ENCODE measurements at regions not wholly inside any gene's neighbourhood (a gene's known extent, or its start where the extent isn't known, plus 50 kb on each side); places are given as distances from the start of the nearest gene placed in this dataset.

DNA sequence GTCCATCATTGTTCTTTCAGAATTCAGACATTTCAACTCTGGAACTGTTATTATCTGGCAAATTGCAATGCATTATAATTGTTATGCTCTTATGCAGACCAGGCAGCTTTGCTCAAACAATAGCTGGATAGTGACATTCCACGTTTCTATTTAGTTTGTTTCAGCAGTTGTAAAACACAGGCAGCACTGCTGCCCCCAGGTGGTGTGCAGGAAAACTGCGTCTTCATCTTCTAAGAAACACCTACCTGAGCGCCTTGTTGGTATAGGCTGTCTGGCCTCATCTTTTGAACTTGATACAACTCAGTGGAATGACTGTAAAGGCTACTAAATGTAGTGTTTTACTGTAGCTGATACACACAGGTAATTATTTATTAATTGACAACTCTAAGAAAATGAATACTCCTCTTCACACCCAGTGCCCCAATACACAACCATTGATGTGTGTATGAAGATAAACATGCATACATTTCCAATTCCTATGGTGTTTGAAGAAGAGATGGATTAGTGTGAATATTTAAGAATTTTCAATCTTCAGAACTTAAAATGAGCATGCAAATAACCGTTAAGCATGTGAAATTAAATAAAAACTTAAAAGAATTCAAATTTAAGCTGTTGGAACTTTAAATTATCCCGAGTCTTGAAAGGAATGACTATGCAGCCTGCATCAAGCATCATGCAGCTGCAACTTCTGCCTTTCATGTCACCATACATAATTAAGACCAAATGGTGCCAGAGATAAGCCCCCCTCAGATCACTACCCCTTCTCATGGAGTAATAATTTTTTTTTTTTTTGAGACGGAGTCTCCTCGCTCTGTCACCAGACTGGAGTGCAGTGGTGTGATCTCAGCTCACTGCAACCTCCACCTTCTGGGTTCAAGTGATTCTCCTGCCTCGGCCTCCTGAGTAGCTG is 85.6 kb downstream of the CD8B2 start:
- H3K4me3 ChIP-seq (ENCODE audit: extremely low read depth, insufficient read depth, low read length, poor library complexity, severe bottlenecking) = no peak overlapping the region
- no peak overlapping the region for H3K27ac ChIP-seq (ENCODE audit: low read depth, low read length, severe bottlenecking)
- H3K4me1 ChIP-seq (ENCODE audit: control insufficient read depth, insufficient read depth, low read length, poor library complexity, severe bottlenecking) = peaks cover 9% of the 10 kb centered on the region
- H3K9me3 ChIP-seq (ENCODE audit: control insufficient read depth, low read length) = no peaks in the 10 kb centered on the region
- WGBS, 2 experiments (ENCODE audit: insufficient coverage in 2 of 2) = 64 to 76% methylated on average over 4 of the region's 8 CpGs
- H3K36me3 ChIP-seq (ENCODE audit: control insufficient read depth, insufficient read depth, low read length) = no peaks in the 10 kb centered on the region

DNA sequence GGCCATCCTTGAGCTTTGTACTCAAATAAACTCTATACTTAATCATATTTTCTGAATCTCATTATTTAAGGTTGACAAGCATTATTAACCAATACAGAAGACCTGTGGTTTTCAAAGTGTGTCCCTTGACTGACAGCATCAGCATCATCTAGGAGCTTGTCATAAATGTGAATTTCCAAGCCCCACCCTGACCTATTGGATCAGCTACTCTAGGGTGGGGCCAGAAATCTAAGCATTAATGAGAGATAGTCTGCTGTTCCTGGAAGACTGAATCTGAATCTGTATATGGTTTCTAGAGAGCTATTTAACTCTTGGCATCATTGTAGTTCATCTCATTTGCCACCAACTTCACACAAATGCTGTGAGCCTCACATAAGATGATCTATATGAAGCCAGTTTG is 86.6 kb downstream of the CD8B2 start:
- H3K4me3 ChIP-seq (ENCODE audit: extremely low read depth, insufficient read depth, low read length, poor library complexity, severe bottlenecking) = no peak overlapping the region
- H3K9me3 ChIP-seq (ENCODE audit: control insufficient read depth, low read length) = no peaks in the 10 kb centered on the region
- no peaks in the 10 kb centered on the region for H3K36me3 ChIP-seq (ENCODE audit: control insufficient read depth, insufficient read depth, low read length)
- H3K4me1 ChIP-seq (ENCODE audit: control insufficient read depth, insufficient read depth, low read length, poor library complexity, severe bottlenecking) = peaks cover 9% of the 10 kb centered on the region
- H3K27ac ChIP-seq (ENCODE audit: low read depth, low read length, severe bottlenecking) = no peak overlapping the region

GRCh38 chr2:106575955-106576354 is 88.8 kb downstream of the CD8B2 start:
- peaks cover 9% of the 10 kb centered on the region for H3K4me1 ChIP-seq (ENCODE audit: control insufficient read depth, insufficient read depth, low read length, poor library complexity, severe bottlenecking)

DNA sequence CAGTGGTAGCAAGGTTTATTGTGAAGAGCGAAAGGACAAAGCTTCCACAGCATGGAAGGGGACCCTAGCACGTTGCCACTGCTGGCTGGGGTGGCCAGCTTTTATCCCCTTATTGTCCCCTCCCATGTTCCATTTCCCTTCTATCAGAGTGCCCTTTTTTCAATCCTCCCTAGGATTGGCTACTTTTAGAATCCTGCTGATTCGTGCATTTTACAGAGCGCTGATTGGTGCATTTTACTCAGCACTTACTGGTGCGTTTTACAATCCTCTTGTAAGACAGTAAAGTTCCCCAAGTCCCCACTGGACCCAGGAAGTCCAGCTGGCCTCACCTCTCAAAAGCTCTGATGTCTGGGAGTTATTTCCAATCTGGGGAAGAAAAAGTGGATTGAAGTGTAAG is 90.1 kb downstream of the CD8B2 start:
- Histone ChIP-seq H3K9me3 (ENCODE audit: control insufficient read depth, low read length) (no peaks in the 10 kb centered on the region), H3K4me1 (ENCODE audit: control insufficient read depth, insufficient read depth, low read length, poor library complexity, severe bottlenecking) (peaks cover 14% of the 10 kb centered on the region), H3K4me3 (ENCODE audit: extremely low read depth, insufficient read depth, low read length, poor library complexity, severe bottlenecking) (no peak overlapping the region), H3K36me3 (ENCODE audit: control insufficient read depth, insufficient read depth, low read length) (no peaks in the 10 kb centered on the region), H3K27ac (ENCODE audit: low read depth, low read length, severe bottlenecking) (no peak overlapping the region)
- WGBS, 2 experiments (ENCODE audit: insufficient coverage in 2 of 2) = 98% methylated on average over 5 of the region's 5 CpGs

More at GRCh38 chr2:106575955-106576354, 88.8 kb downstream of the CD8B2 start:
- Histone ChIP-seq H3K36me3 (ENCODE audit: control insufficient read depth, insufficient read depth, low read length) (no peaks in the 10 kb centered on the region), H3K9me3 (ENCODE audit: control insufficient read depth, low read length) (no peaks in the 10 kb centered on the region), H3K4me3 (ENCODE audit: extremely low read depth, insufficient read depth, low read length, poor library complexity, severe bottlenecking) (no peak overlapping the region), H3K27ac (ENCODE audit: low read depth, low read length, severe bottlenecking) (peak overlapping the region; percentile 50)
- WGBS, 2 experiments (ENCODE audit: insufficient coverage in 2 of 2) = 17 to 22% methylated on average over 5 to 6 of the region's 6 CpGs

- Histone ChIP-seq H3K9me3 (ENCODE audit: control insufficient read depth, low read length) (no peaks in the 10 kb centered on the region), H3K36me3 (ENCODE audit: control insufficient read depth, insufficient read depth, low read length) (no peaks in the 10 kb centered on the region), H3K27ac (ENCODE audit: low read depth, low read length, severe bottlenecking) (no peak overlapping the region), H3K4me3 (ENCODE audit: extremely low read depth, insufficient read depth, low read length, poor library complexity, severe bottlenecking) (no peak overlapping the region), H3K4me1 (ENCODE audit: control insufficient read depth, insufficient read depth, low read length, poor library complexity, severe bottlenecking) (peaks cover 14% of the 10 kb centered on the region)
- WGBS, 2 experiments (ENCODE audit: insufficient coverage in 2 of 2) = 79 to 82% methylated on average over 8 to 9 of the region's 9 CpGs
Measured at GRCh38 chr2:106579750-106580197, 92.6 kb downstream of the CD8B2 start.

GRCh38 chr2:106580241-106580640 is 93.1 kb downstream of the CD8B2 start:
- H3K27ac ChIP-seq (ENCODE audit: low read depth, low read length, severe bottlenecking) = no peak overlapping the region
- WGBS, 2 experiments (ENCODE audit: insufficient coverage in 2 of 2) = 87 to 95% methylated on average over 3 to 5 of the region's 5 CpGs
- peaks cover 14% of the 10 kb centered on the region for H3K4me1 ChIP-seq (ENCODE audit: control insufficient read depth, insufficient read depth, low read length, poor library complexity, severe bottlenecking)
- H3K36me3 ChIP-seq (ENCODE audit: control insufficient read depth, insufficient read depth, low read length) = no peaks in the 10 kb centered on the region
- no peaks in the 10 kb centered on the region for H3K9me3 ChIP-seq (ENCODE audit: control insufficient read depth, low read length)
- H3K4me3 ChIP-seq (ENCODE audit: extremely low read depth, insufficient read depth, low read length, poor library complexity, severe bottlenecking) = no peak overlapping the region

DNA sequence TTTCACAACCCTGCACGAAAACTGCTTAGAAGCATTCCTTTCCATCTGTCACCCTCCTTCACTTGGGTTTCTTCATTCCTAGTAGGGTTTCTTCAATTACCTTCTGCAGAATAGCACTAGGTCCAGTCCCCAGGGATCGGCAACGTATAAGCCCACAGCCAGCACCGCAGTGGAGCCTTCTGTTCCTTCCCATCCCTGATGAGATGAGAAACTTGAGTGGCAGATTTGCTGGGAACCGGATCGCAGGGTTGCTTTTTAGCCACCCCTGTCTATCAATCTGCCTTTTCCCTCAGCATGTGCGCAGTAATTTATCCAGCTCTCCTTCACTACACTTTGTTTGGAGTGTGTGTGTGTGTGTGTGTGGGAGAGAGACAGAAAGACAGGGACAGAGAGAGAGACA is 94.2 kb downstream of the CD8B2 start:
- H3K27ac ChIP-seq (ENCODE audit: low read depth, low read length, severe bottlenecking) = no peak overlapping the region
- H3K9me3 ChIP-seq (ENCODE audit: control insufficient read depth, low read length) = no peaks in the 10 kb centered on the region
- peaks cover 6% of the 10 kb centered on the region for H3K4me1 ChIP-seq (ENCODE audit: control insufficient read depth, insufficient read depth, low read length, poor library complexity, severe bottlenecking)
- H3K36me3 ChIP-seq (ENCODE audit: control insufficient read depth, insufficient read depth, low read length) = no peaks in the 10 kb centered on the region
- no peak overlapping the region for H3K4me3 ChIP-seq (ENCODE audit: extremely low read depth, insufficient read depth, low read length, poor library complexity, severe bottlenecking)
- WGBS, 2 experiments (ENCODE audit: insufficient coverage in 2 of 2) = 81 to 95% methylated on average over 3 to 4 of the region's 7 CpGs

GRCh38 chr2:106581755-106582147 is 94.6 kb downstream of the CD8B2 start:
- no peak overlapping the region for H3K4me3 ChIP-seq (ENCODE audit: extremely low read depth, insufficient read depth, low read length, poor library complexity, severe bottlenecking)
- no CpG with 5 or more reads among the region's 3 CpGs for WGBS, 2 experiments (ENCODE audit: insufficient coverage in 2 of 2)
- H3K36me3 ChIP-seq (ENCODE audit: control insufficient read depth, insufficient read depth, low read length) = no peaks in the 10 kb centered on the region
- H3K4me1 ChIP-seq (ENCODE audit: control insufficient read depth, insufficient read depth, low read length, poor library complexity, severe bottlenecking) = peaks cover 5% of the 10 kb centered on the region
- H3K27ac ChIP-seq (ENCODE audit: low read depth, low read length, severe bottlenecking) = no peak overlapping the region
- no peaks in the 10 kb centered on the region for H3K9me3 ChIP-seq (ENCODE audit: control insufficient read depth, low read length)

DNA sequence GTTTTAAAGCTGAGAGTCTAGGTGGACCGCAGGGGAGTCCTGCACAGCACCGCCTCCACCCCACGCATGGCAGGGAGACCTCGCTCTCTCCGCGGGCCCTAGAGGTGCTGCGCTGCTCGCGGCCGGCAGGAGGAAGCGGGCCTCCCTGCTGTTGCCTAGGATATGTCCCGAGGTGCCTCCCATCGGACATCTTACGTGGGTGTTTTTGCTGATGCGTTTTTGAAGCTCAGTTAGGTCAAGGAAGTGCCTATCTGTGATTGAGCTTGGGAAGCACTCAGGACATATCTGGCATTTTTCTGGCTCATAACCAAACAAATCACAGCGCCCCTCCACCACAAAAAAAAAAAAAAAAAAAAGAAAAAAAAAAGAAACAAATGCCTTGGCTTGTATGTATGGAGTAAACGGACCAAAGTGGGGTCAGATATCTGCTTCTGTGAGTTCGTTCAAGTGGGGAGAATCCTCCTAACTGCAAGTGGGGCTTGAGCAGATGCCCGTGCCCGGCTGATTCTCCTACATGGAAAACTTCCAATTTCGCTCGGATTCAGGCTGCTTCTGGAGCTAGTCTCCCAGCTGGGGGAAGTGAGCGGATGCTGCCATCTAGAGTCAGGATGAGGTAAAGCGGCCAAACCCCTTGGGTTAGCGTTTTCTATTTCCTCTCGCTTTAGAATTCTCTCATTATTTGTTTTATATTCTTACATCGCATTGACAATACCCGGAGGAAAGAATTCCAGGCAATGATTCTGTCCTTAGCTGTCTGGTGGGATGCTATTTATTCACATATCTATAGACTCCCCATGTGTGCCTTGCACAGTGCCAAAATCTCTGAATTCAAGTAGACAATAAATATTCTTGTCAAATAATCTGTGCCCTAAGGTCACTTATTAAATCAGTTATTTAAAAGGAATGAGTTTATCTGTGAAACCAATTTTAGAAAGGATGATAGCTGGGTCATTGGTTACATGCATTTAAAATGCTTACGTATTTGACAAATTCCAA is 95.3 kb downstream of the CD8B2 start:
- H3K9me3 ChIP-seq (ENCODE audit: control insufficient read depth, low read length) = no peaks in the 10 kb centered on the region
- WGBS, 2 experiments (ENCODE audit: insufficient coverage in 2 of 2) = 10 to 11% methylated on average over 18 to 24 of the region's 29 CpGs
- peaks cover 5% of the 10 kb centered on the region for H3K4me1 ChIP-seq (ENCODE audit: control insufficient read depth, insufficient read depth, low read length, poor library complexity, severe bottlenecking)
- no peaks in the 10 kb centered on the region for H3K36me3 ChIP-seq (ENCODE audit: control insufficient read depth, insufficient read depth, low read length)
- H3K4me3 ChIP-seq (ENCODE audit: extremely low read depth, insufficient read depth, low read length, poor library complexity, severe bottlenecking) = peak overlapping the region; percentile 24
- no peak overlapping the region for H3K27ac ChIP-seq (ENCODE audit: low read depth, low read length, severe bottlenecking)

GRCh38 chr2:106584304-106584954 is 97.3 kb downstream of the CD8B2 start:
- H3K4me3 ChIP-seq (ENCODE audit: extremely low read depth, insufficient read depth, low read length, poor library complexity, severe bottlenecking) = no peak overlapping the region
- no peak overlapping the region for H3K27ac ChIP-seq (ENCODE audit: low read depth, low read length, severe bottlenecking)
- WGBS, 2 experiments (ENCODE audit: insufficient coverage in 2 of 2) = 94% methylated on average over 39 to 45 of the region's 47 CpGs
- no peaks in the 10 kb centered on the region for H3K9me3 ChIP-seq (ENCODE audit: control insufficient read depth, low read length)
- peaks cover 5% of the 10 kb centered on the region for H3K4me1 ChIP-seq (ENCODE audit: control insufficient read depth, insufficient read depth, low read length, poor library complexity, severe bottlenecking)
- H3K36me3 ChIP-seq (ENCODE audit: control insufficient read depth, insufficient read depth, low read length) = no peaks in the 10 kb centered on the region
